DMS53 (cell line): ENCODE measurements at regions not wholly inside any gene's neighbourhood (a gene's known extent, or its start where the extent isn't known, plus 50 kb on each side); places are given as distances from the start of the nearest gene placed in this dataset.

ENCODE experiments used
- DNase-seq: peaks from one replicate; lab custom pipeline; 2025; lab: John Stamatoyannopoulos, UW

- DNase-seq = peak; percentile 24
Observed at GRCh38 chr11:116294630-116295029, 478.2 kb downstream of the BUD13 start.

- no peak for DNase-seq
Observed at GRCh38 chr11:116287866-116288265, 484.9 kb downstream of the BUD13 start.

GRCh38 chr11:116285026-116285425 is 487.8 kb downstream of the BUD13 start:
- no peak for DNase-seq

- DNase-seq = no peak
Observed at GRCh38 chr11:116283300-116283699, 489.5 kb downstream of the BUD13 start.

- DNase-seq = no peak
Observed at GRCh38 chr11:116282481-116282880, 490.3 kb downstream of the BUD13 start.

GRCh38 chr11:116281173-116282160 is 491.3 kb downstream of the BUD13 start:
- peak; percentile 20 for DNase-seq

- no peak for DNase-seq
Observed at GRCh38 chr11:116279511-116279910, 493.3 kb downstream of the BUD13 start.

GRCh38 chr11:116278076-116278475 is 494.7 kb downstream of the BUD13 start:
- no peak for DNase-seq

GRCh38 chr11:116276051-116277044 is 496.4 kb downstream of the BUD13 start:
- peak; percentile 93 for DNase-seq

GRCh38 chr11:116275635-116276034 is 497.2 kb downstream of the BUD13 start:
- peak; percentile 79 for DNase-seq

GRCh38 chr11:116274521-116274920 is 498.3 kb downstream of the BUD13 start:
- no peak for DNase-seq

GRCh38 chr11:116272181-116272789 is 500.5 kb downstream of the BUD13 start:
- DNase-seq = no peak

GRCh38 chr11:116271479-116271878 is 501.3 kb downstream of the BUD13 start:
- no peak for DNase-seq

- DNase-seq = no peak
Observed at GRCh38 chr11:116267146-116267545, 505.6 kb downstream of the BUD13 start.

GRCh38 chr11:116263770-116264169 is 509.0 kb downstream of the BUD13 start:
- no peak for DNase-seq

GRCh38 chr11:116263019-116263418 is 509.8 kb downstream of the BUD13 start:
- no peak for DNase-seq

- DNase-seq = no peak
Observed at GRCh38 chr11:116262370-116262769, 510.4 kb downstream of the BUD13 start.

- DNase-seq = no peak
Observed at GRCh38 chr11:116261606-116262005, 511.2 kb downstream of the BUD13 start.

- DNase-seq = no peak
Observed at GRCh38 chr11:116258821-116259220, 514.0 kb downstream of the BUD13 start.

- no peak for DNase-seq
Observed at GRCh38 chr11:116257883-116258282, 514.9 kb downstream of the BUD13 start.

GRCh38 chr11:116257092-116257491 is 515.7 kb downstream of the BUD13 start:
- DNase-seq = peak; percentile 31

GRCh38 chr11:116256215-116256614 is 516.6 kb downstream of the BUD13 start:
- DNase-seq = no peak
